A673 (cell line): ENCODE measurements at regions not wholly inside any gene's neighbourhood (a gene's known extent, or its start where the extent isn't known, plus 50 kb on each side); places are given as distances from the start of the nearest gene placed in this dataset.

Experiments
- BruUV-seq: library from RNA; stranded (reverse); fragments of 400-500 nt; replicated peaks from 2 replicates; lab custom pipeline; 2021; lab: Mats Ljungman, UMichigan
- CTCF ChIA-PET: fragments of 300-600 bp; sonication (Branson Sonifier 250); formaldehyde crosslinking; loops from one replicate; lab custom pipeline; 2022; ENCODE audit warnings: antibody characterized with exemption; lab: Charles Lee
- POLR2A ChIA-PET: fragments of 300-600 bp; sonication (Branson Sonifier 250); formaldehyde crosslinking; loops from one replicate; lab custom pipeline; 2022; ENCODE audit warnings: antibody characterized with exemption; ENCODE audit not compliant: low non-redundant PET; lab: Charles Lee
- DNase-seq: peaks from one replicate; pipeline ENCODE4 v3.0.0-alpha.2; 2015; ENCODE audit warnings: low spot score
- H3K27ac ChIP-seq: fragments of 200-600 bp; sonication (generic); 2 replicates; pipeline ENCODE4 v1.5.1; 2016; ENCODE audit warnings: mixed run types, low read depth, mild to moderate bottlenecking, mixed read lengths, antibody characterized with exemption, low read length; ENCODE audit not compliant: poor library complexity, severe bottlenecking
- H3K27me3 ChIP-seq: fragments of 200-600 bp; sonication (generic); replicated peaks from 2 replicates; pipeline ENCODE4 v1.6.1; 2017; ENCODE audit warnings: mixed run types, low read depth, mild to moderate bottlenecking, mixed read lengths, antibody characterized with exemption, low read length; ENCODE audit not compliant: insufficient read depth, poor library complexity
- H3K36me3 ChIP-seq: fragments of 200-600 bp; sonication (generic); 2 replicates; pipeline ENCODE4 v1.6.1; 2016; ENCODE audit warnings: mixed run types, mild to moderate bottlenecking, mixed read lengths, antibody characterized with exemption, low read length; ENCODE audit not compliant: insufficient read depth, poor library complexity, severe bottlenecking
- H3K4me1 ChIP-seq: fragments of 200-600 bp; sonication (generic); 2 replicates; pipeline ENCODE4 v1.6.1; 2017; ENCODE audit warnings: mixed run types, mild to moderate bottlenecking, mixed read lengths, antibody characterized with exemption, low read length; ENCODE audit not compliant: insufficient read depth, poor library complexity, severe bottlenecking
- H3K4me3 ChIP-seq: fragments of 200-600 bp; sonication (generic); 2 replicates; pipeline ENCODE4 v1.5.1; 2016; ENCODE audit warnings: low read depth, mixed run types, mild to moderate bottlenecking, mixed read lengths, low read length; ENCODE audit not compliant: poor library complexity, severe bottlenecking
- H3K9me3 ChIP-seq: fragments of 200-600 bp; sonication (generic); 2 replicates; pipeline ENCODE4 v1.6.1; 2016; ENCODE audit warnings: mixed run types, low read depth, mild to moderate bottlenecking, mixed read lengths, antibody characterized with exemption, low read length; ENCODE audit not compliant: poor library complexity, severe bottlenecking
- EZH2 ChIP-seq: fragments of 200-600 bp; sonication (generic); IDR thresholded peaks from 2 replicates; pipeline ENCODE4 v1.6.1; 2017; ENCODE audit warnings: borderline replicate concordance, low read depth, mild to moderate bottlenecking, mixed read lengths, antibody characterized with exemption, low read length; ENCODE audit not compliant: poor library complexity, severe bottlenecking
- intact Hi-C: fragments of 100-400 bp; cut with micrococcal nuclease; formaldehyde crosslinking; loops from one replicate; pipeline ENCODE4 v1.10.0; 2022; ENCODE audit not compliant: unreplicated experiment
- TF ChIP-seq, protein P1 (sequence below): fragments of 300-800, 200-600 bp; sonication (generic); conservative IDR thresholded peaks from 2 replicates; pipeline ENCODE4 v1.5.1; 2017; ENCODE audit warnings: low read depth, mild to moderate bottlenecking, antibody characterized with exemption, low read length, moderate library complexity, mixed read lengths

DNA sequence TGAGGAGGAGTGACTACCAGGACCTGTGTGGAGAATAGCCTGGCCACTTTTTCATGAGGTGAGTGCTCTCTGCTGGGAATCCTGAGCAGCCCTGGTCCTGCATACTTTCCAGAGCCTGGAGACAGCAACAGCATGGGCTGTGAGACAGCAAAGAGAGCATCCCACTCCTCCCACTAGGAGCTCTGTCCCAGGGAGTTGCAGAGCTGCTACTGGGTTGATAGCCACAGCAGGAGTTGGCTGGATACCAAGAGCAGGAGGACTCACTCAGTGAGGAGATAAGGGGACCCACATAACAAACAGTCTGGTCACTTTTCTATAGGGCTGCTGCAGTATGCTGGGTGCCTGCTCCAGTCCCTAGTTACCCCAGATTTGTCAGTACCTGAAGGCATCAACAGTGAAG, 439.3 kb upstream of the CDH8 start:
- no peak for DNase-seq
- intact Hi-C loops, result no loop called here
- CTCF ChIA-PET, result no interaction called here

GRCh38 chr16:62462971-62463370, 426.7 kb upstream of the CDH8 start:
- TF ChIP-seq EZH2, result no peak
- TF ChIP-seq, protein P1, sequence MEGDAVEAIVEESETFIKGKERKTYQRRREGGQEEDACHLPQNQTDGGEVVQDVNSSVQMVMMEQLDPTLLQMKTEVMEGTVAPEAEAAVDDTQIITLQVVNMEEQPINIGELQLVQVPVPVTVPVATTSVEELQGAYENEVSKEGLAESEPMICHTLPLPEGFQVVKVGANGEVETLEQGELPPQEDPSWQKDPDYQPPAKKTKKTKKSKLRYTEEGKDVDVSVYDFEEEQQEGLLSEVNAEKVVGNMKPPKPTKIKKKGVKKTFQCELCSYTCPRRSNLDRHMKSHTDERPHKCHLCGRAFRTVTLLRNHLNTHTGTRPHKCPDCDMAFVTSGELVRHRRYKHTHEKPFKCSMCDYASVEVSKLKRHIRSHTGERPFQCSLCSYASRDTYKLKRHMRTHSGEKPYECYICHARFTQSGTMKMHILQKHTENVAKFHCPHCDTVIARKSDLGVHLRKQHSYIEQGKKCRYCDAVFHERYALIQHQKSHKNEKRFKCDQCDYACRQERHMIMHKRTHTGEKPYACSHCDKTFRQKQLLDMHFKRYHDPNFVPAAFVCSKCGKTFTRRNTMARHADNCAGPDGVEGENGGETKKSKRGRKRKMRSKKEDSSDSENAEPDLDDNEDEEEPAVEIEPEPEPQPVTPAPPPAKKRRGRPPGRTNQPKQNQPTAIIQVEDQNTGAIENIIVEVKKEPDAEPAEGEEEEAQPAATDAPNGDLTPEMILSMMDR, result no peak
- Histone ChIP-seq H3K4me3 (no peak overlapping the region), H3K27me3 (no peaks in the 10 kb centered on the region), H3K27ac (no peak overlapping the region), H3K4me1 (no peaks in the 10 kb centered on the region), H3K36me3 (no peaks in the 10 kb centered on the region), H3K9me3 (no peaks in the 10 kb centered on the region)
- ChIA-PET POLR2A (no interaction called here), CTCF (no interaction called here)
- BruUV-seq, result no TSS peak
- intact Hi-C loops, result no loop called here
- no peak for DNase-seq

More for the DNA sequence above, 439.3 kb upstream of the CDH8 start:
- no peak for TF ChIP-seq EZH2
- TF ChIP-seq, protein P1, result no peak
- H3K9me3 ChIP-seq, result no peaks in the 10 kb centered on the region
- no peak overlapping the region for H3K4me3 ChIP-seq
- no TSS peak for BruUV-seq
- H3K27ac ChIP-seq, result no peak overlapping the region
- H3K36me3 ChIP-seq, result no peaks in the 10 kb centered on the region
- H3K4me1 ChIP-seq, result no peaks in the 10 kb centered on the region
- POLR2A ChIA-PET, result no interaction called here
- no peaks in the 10 kb centered on the region for H3K27me3 ChIP-seq

DNA sequence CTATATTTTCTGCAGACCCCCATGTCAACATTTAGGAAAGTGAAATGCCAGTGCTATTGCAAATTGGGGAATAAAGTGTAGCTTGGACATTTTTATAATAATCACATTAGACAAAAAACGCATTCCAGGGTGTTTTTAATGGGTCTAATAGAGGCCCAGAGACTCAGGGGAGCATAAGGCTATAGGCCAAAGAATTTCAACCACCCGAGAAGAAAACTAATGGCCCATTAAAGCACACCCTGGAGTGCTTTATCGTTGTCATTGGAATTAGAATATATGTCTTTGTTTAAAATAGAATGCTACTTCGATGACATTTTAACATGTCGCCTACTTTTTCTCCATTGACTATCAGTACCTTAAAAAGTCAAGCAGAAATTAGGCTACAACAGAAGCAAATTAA, 414.1 kb upstream of the CDH8 start:
- H3K4me1 ChIP-seq, result no peaks in the 10 kb centered on the region
- ChIA-PET CTCF (no interaction called here), POLR2A (no interaction called here)
- intact Hi-C loops, result no loop called here
- no peak overlapping the region for H3K27ac ChIP-seq
- no peak for DNase-seq
- H3K9me3 ChIP-seq, result no peaks in the 10 kb centered on the region
- no peak overlapping the region for H3K4me3 ChIP-seq
- H3K27me3 ChIP-seq, result no peaks in the 10 kb centered on the region
- H3K36me3 ChIP-seq, result no peaks in the 10 kb centered on the region
- no TSS peak for BruUV-seq
- no peak for TF ChIP-seq EZH2
- TF ChIP-seq, protein P1, result no peak
